Esophagus muscularis mucosa (tissue), 4 donors: ENCODE measurements at regions not wholly inside any gene's neighbourhood (a gene's known extent, or its start where the extent isn't known, plus 50 kb on each side); places are given as distances from the start of the nearest gene placed in this dataset.

Source experiments
- DNase-seq: peaks from one replicate; pipeline ENCODE4 v3.0.0-alpha.2; 2017; ENCODE audit errors: extremely low spot score
- H3K27ac ChIP-seq, 4 donors: fragments of 200-600 bp; sonication (generic); replicated peaks in 1 of 4; 1 replicate in 3 of 4; 2 replicates in 1 of 4; pipeline ENCODE4 v1.5.1; 2016 to 2019; ENCODE audit warnings: mild to moderate bottlenecking in 1 of 4
- H3K27me3 ChIP-seq, 4 donors: fragments of 200-600 bp; sonication (generic); one replicate each; pipeline versions ENCODE4 v1.5.1 to v1.6.0; 2016 to 2019
- H3K36me3 ChIP-seq, 4 donors: fragments of 200-600 bp; sonication (generic); one replicate each; pipeline ENCODE4 v1.5.1; 2016 to 2019
- H3K4me1 ChIP-seq, 4 donors: fragments of 200-600 bp; sonication (generic); one replicate each; pipeline ENCODE4 v1.5.1; 2016 to 2019
- H3K4me3 ChIP-seq, 4 donors: fragments of 200-600 bp; sonication (generic); 1 replicate in 2 of 4; 2 replicates in 2 of 4; pipeline ENCODE4 v1.5.1; 2016 to 2019; ENCODE audit warnings: mild to moderate bottlenecking in 4 of 4, moderate library complexity in 1 of 4
- H3K9me3 ChIP-seq, 4 donors: fragments of 200-600 bp; sonication (generic); 1 replicate in 3 of 4; 2 replicates in 1 of 4; pipeline ENCODE4 v1.5.1; 2016 to 2019
- CTCF ChIP-seq, 3 experiments: fragments of 200-600 bp in 2 of 3; fragments of 450-650 bp in 1 of 3; sonication (generic) in 2 of 3; IDR thresholded peaks; one replicate each; pipeline ENCODE4 v1.5.1; 2017 to 2019; ENCODE audit warnings: antibody characterized with exemption in 3 of 3, mild to moderate bottlenecking in 2 of 3, moderate library complexity in 1 of 3
- EP300 ChIP-seq: sonication (generic); formaldehyde crosslinking; IDR thresholded peaks from one replicate; pipeline ENCODE4 v1.6.1; 2017; ENCODE audit warnings: antibody characterized with exemption
- POLR2A ChIP-seq: fragments of 450-650 bp; IDR thresholded peaks from one replicate; pipeline ENCODE4 v1.6.1; 2017; ENCODE audit warnings: antibody characterized with exemption, moderate library complexity, mild to moderate bottlenecking, low read depth
- POLR2AphosphoS5 ChIP-seq, 2 donors: sonication (generic); formaldehyde crosslinking; IDR thresholded peaks; one replicate each; pipeline ENCODE4 v1.6.1; 2017; ENCODE audit warnings: antibody characterized with exemption in 2 of 2
- WGBS: methylation state at CpG from one replicate; pipeline ENCODE4 v1.1.5; 2018; 5-methylcytosine and 5-hydroxymethylcytosine counted together
- intact Hi-C: fragments of 100-400 bp; cut with DNase I; formaldehyde crosslinking; loops from one replicate; pipeline ENCODE4 v1.15.1; 2023

- Histone ChIP-seq H3K4me3 (no peak overlapping the region), H3K36me3 (no peaks in the 10 kb centered on the region), H3K27me3 (peaks cover 0 to 21% (median 2%) of the 10 kb centered on the region in 4 donors), H3K9me3 (no peaks in the 10 kb centered on the region), H3K27ac (no peak overlapping the region), H3K4me1 (no peaks in the 10 kb centered on the region)
- DNase-seq, result no peak
- TF ChIP-seq CTCF (IDR thresholded peaks at IDR 0.05) (no peak), POLR2A (no peak), POLR2AphosphoS5 (IDR thresholded peaks at IDR 0.05) (no peak), EP300 (no peak)
- intact Hi-C loops, result no loop called here
- WGBS, result 85% methylated on average over 6 of the region's 6 CpGs
Observed at GRCh38 chr22:22716136-22716665, 71.8 kb downstream of the GGTLC2 start.

- Histone ChIP-seq H3K36me3 (no peaks in the 10 kb centered on the region), H3K4me3 (no peak overlapping the region), H3K27me3 (peaks cover 0 to 9% (median 2%) of the 10 kb centered on the region in 4 donors), H3K4me1 (no peaks in the 10 kb centered on the region), H3K9me3 (no peaks in the 10 kb centered on the region), H3K27ac (no peak overlapping the region)
- WGBS, result 83% methylated on average over 4 of the region's 4 CpGs
- intact Hi-C loops, result no loop called here
- DNase-seq, result peak; percentile 57
- TF ChIP-seq CTCF (IDR thresholded peaks at IDR 0.05), result no peak
- no peak for TF ChIP-seq POLR2AphosphoS5 (IDR thresholded peaks at IDR 0.05)
- TF ChIP-seq EP300, result no peak
- TF ChIP-seq POLR2A, result no peak
Observed at GRCh38 chr22:22717664-22718063, 73.2 kb downstream of the GGTLC2 start.

GRCh38 chr22:22720201-22720723, 75.8 kb downstream of the GGTLC2 start:
- WGBS, result 32% methylated on average over 2 of the region's 3 CpGs
- no peaks in the 10 kb centered on the region for H3K9me3 ChIP-seq
- no peaks in the 10 kb centered on the region for H3K36me3 ChIP-seq
- H3K4me1 ChIP-seq, result no peaks in the 10 kb centered on the region
- peaks cover 0 to 7% (median 2%) of the 10 kb centered on the region in 4 donors for H3K27me3 ChIP-seq
- DNase-seq, result peak; percentile 87
- peak overlapping the region in 2 of 4 donors; percentile 40 to 41 for H3K27ac ChIP-seq
- intact Hi-C loops, result no loop called here
- H3K4me3 ChIP-seq, result no peak overlapping the region
- TF ChIP-seq POLR2A, result no peak
- TF ChIP-seq CTCF (IDR thresholded peaks at IDR 0.05), result peak in 2 of 3 experiments; percentile 14 to 22

- intact Hi-C loops, result no loop called here
- WGBS, result 79% methylated on average over 6 of the region's 6 CpGs
- Histone ChIP-seq H3K36me3 (no peaks in the 10 kb centered on the region), H3K4me3 (no peak overlapping the region), H3K27ac (peak overlapping the region in 2 of 4 donors; percentile 40 to 41), H3K9me3 (no peaks in the 10 kb centered on the region), H3K4me1 (no peaks in the 10 kb centered on the region), H3K27me3 (peaks cover 0 to 7% (median 0%) of the 10 kb centered on the region in 4 donors)
- no peak for TF ChIP-seq POLR2AphosphoS5 (IDR thresholded peaks at IDR 0.05)
- TF ChIP-seq EP300, result no peak
- no peak for TF ChIP-seq CTCF (IDR thresholded peaks at IDR 0.05)
- no peak for TF ChIP-seq POLR2A
- peak; percentile 77 for DNase-seq
Observed at GRCh38 chr22:22720724-22721261, 76.4 kb downstream of the GGTLC2 start.
